ENCODE measurements at regions not wholly inside any gene's neighbourhood (a gene's known extent, or its start where the extent isn't known, plus 50 kb on each side); places are given as distances from the start of the nearest gene placed in this dataset.

GRCh38 chr6:134455319-134455718, 137.4 kb upstream of the SGK1 start:
- no peak for TF ChIP-seq CTCF (IDR thresholded peaks at IDR 0.05; ENCODE audit: insufficient read depth, low read depth, low read length)
- ChIA-PET CTCF (interaction anchor here (1.6 kb wide), 1 partner anchor 9 kb away, joined by 5 read pairs; no protein-coding TSS in a partner anchor), POLR2A (no interaction called here)

GRCh38 chr6:134454794-134455193, 136.9 kb upstream of the SGK1 start:
- POLR2A ChIA-PET = no interaction called here
- DNase-seq (ENCODE audit: low read depth) = no peak

More at GRCh38 chr6:134455319-134455718, 137.4 kb upstream of the SGK1 start:
- no peak for DNase-seq (ENCODE audit: low read depth)
- Histone ChIP-seq H3K36me3 (ENCODE audit: control insufficient read depth, insufficient read depth, low read length) (no peaks in the 10 kb centered on the region), H3K27me3 (ENCODE audit: control insufficient read depth, insufficient read depth, low read length) (no peaks in the 10 kb centered on the region), H3K4me3 (ENCODE audit: low read depth, low read length) (no peak overlapping the region)

GRCh38 chr6:134453792-134454510, 136.0 kb upstream of the SGK1 start:
- DNase-seq (ENCODE audit: low read depth) = no peak
- TF ChIP-seq CTCF (IDR thresholded peaks at IDR 0.05; ENCODE audit: insufficient read depth, low read depth, low read length) = no peak
- Histone ChIP-seq H3K4me3 (ENCODE audit: low read depth, low read length) (no peak overlapping the region), H3K27me3 (ENCODE audit: control insufficient read depth, insufficient read depth, low read length) (no peaks in the 10 kb centered on the region), H3K36me3 (ENCODE audit: control insufficient read depth, insufficient read depth, low read length) (no peaks in the 10 kb centered on the region)
- ChIA-PET POLR2A (no interaction called here), CTCF (interaction anchor here (0.9 to 1.6 kb wide), 2 partner anchors 10 to 39 kb away, joined by 3 to 5 read pairs; no protein-coding TSS in a partner anchor)

More at GRCh38 chr6:134454794-134455193, 136.9 kb upstream of the SGK1 start:
- CTCF ChIA-PET = interaction anchor here (1.6 kb wide), 1 partner anchor 10 kb away, joined by 5 read pairs; no protein-coding TSS in a partner anchor
- TF ChIP-seq CTCF (IDR thresholded peaks at IDR 0.05; ENCODE audit: insufficient read depth, low read depth, low read length) = no peak
- H3K27me3 ChIP-seq (ENCODE audit: control insufficient read depth, insufficient read depth, low read length) = no peaks in the 10 kb centered on the region
- H3K4me3 ChIP-seq (ENCODE audit: low read depth, low read length) = no peak overlapping the region
- H3K36me3 ChIP-seq (ENCODE audit: control insufficient read depth, insufficient read depth, low read length) = no peaks in the 10 kb centered on the region

- Histone ChIP-seq H3K36me3 (ENCODE audit: control insufficient read depth, insufficient read depth, low read length) (no peaks in the 10 kb centered on the region), H3K4me3 (ENCODE audit: low read depth, low read length) (no peak overlapping the region), H3K27me3 (ENCODE audit: control insufficient read depth, insufficient read depth, low read length) (no peaks in the 10 kb centered on the region)
- no peak for TF ChIP-seq CTCF (IDR thresholded peaks at IDR 0.05; ENCODE audit: insufficient read depth, low read depth, low read length)
- no peak for DNase-seq (ENCODE audit: low read depth)
- POLR2A ChIA-PET = interaction anchor here (0.6 kb wide), 1 partner anchor 201 kb away, joined by 4 read pairs; no protein-coding TSS in a partner anchor
- CTCF ChIA-PET = interaction anchor here (0.9 kb wide), 1 partner anchor 38 kb away, joined by 3 read pairs; no protein-coding TSS in a partner anchor
Measured at GRCh38 chr6:134452906-134453305, 135.0 kb upstream of the SGK1 start.

- TF ChIP-seq CTCF (IDR thresholded peaks at IDR 0.05; ENCODE audit: insufficient read depth, low read depth, low read length) = no peak
- no peak overlapping the region for H3K4me3 ChIP-seq (ENCODE audit: low read depth, low read length)
- DNase-seq (ENCODE audit: low read depth) = no peak
- no peaks in the 10 kb centered on the region for H3K27me3 ChIP-seq (ENCODE audit: control insufficient read depth, insufficient read depth, low read length)
- POLR2A ChIA-PET = no interaction called here
- CTCF ChIA-PET = no interaction called here
- H3K36me3 ChIP-seq (ENCODE audit: control insufficient read depth, insufficient read depth, low read length) = no peaks in the 10 kb centered on the region
Measured at GRCh38 chr6:134451529-134451928, 133.6 kb upstream of the SGK1 start.

All from BJ (cell line).